Astrocyte of the spinal cord (primary cell): ENCODE measurements at regions not wholly inside any gene's neighbourhood (a gene's known extent, or its start where the extent isn't known, plus 50 kb on each side); places are given as distances from the start of the nearest gene placed in this dataset.

Experiments
- DNase-seq: peaks from one replicate; pipeline ENCODE4 v3.0.0; 2011; ENCODE audit warnings: low read depth, low spot score
- H3K4me3 ChIP-seq: 2 replicates; pipeline ENCODE4 v1.5.1; 2011; ENCODE audit warnings: low read depth, mild to moderate bottlenecking, low read length, moderate library complexity
- in situ Hi-C: cut with HindIII; loops from 2 replicates; pipeline ENCODE4 v1.10.0; 2017; ENCODE audit warnings: low sequenced_read_pairs
- TF ChIP-seq, protein P1 (sequence below): IDR thresholded peaks from 2 replicates; pipeline ENCODE4 v1.5.1; 2012; ENCODE audit warnings: low read depth, mild to moderate bottlenecking, low read length, inconsistent platforms

DNA sequence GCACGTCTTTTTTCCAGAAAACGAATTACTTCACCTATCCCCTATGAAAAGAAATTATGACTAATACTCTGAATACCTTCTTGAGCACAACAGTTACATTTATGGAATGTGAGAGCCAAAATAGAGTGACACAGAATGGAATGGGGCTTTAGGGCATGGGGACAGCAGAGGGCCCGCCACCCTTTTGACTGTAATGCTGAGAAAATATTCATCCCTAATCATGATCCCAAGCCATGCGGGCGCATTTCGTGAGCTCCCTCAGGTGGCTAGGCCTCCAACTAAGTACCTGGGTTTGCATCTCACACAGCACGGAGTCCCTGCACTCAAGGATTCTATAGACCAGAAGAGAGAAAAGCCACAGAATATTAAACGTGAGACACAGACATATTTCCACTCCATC lies 212.6 kb downstream of the SOD2 start:
- H3K4me3 ChIP-seq: no peak overlapping the region
- no peak for DNase-seq
- in situ Hi-C loops: no loop called here
- TF ChIP-seq, protein P1, sequence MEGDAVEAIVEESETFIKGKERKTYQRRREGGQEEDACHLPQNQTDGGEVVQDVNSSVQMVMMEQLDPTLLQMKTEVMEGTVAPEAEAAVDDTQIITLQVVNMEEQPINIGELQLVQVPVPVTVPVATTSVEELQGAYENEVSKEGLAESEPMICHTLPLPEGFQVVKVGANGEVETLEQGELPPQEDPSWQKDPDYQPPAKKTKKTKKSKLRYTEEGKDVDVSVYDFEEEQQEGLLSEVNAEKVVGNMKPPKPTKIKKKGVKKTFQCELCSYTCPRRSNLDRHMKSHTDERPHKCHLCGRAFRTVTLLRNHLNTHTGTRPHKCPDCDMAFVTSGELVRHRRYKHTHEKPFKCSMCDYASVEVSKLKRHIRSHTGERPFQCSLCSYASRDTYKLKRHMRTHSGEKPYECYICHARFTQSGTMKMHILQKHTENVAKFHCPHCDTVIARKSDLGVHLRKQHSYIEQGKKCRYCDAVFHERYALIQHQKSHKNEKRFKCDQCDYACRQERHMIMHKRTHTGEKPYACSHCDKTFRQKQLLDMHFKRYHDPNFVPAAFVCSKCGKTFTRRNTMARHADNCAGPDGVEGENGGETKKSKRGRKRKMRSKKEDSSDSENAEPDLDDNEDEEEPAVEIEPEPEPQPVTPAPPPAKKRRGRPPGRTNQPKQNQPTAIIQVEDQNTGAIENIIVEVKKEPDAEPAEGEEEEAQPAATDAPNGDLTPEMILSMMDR: no peak

DNA sequence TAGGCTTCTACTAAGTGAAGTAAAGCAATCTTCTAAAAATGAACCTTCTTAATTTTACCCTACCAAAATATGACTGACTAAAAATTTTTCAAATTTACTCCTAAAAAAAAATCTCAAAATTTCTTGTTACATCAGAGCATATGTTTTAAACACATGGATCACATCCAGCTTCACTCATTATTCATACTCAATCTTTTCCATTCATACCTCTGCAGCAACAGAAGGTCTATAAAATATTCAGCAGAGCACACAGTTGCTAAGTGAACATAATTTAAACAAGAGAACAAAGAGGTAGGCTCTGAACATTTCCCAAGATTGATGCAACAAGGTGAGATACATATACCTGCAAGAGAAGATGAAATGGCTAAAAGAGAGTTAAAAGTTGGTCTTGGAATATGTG lies 213.9 kb downstream of the SOD2 start:
- TF ChIP-seq, protein P1: no peak
- in situ Hi-C loops: no loop called here
- no peak for DNase-seq
- H3K4me3 ChIP-seq: no peak overlapping the region

DNA sequence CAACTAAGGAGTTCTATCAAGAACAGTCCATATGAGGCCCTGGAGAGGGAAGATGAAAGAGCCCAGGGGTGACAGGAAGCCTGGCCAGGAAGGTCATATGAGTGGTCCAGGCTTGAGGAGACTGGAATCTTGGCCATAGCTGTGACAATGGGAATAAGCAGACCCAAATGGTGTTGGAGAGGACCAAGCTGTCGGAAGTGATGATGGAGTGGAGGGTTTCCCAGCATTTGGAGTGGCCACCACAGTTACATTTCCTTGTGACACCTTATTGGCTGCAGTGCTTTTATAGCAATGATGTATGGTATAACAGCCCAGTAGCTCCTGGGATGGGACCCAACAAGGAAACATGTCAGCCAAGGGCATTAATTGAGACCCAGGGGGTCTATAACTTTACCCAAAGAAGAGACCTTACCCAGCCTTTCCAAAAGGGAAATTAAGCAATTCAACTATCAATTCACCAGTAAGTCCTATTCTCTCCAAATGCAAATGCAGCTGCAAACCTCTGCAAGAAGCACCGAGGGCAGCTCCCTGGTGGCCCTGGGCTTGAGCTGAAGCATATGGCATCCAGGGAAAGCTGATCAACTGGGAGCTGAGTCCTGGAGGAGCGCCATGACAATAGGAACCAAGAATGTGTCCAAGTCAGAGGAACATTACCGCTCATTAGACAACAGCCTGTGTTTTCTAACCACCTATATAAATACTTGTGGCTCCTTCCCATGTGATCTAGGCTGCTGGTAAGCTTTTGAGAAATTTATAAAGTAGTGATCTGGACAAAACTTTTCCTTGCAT lies 219.4 kb downstream of the SOD2 start:
- H3K4me3 ChIP-seq: no peak overlapping the region
- TF ChIP-seq, protein P1: no peak

DNA sequence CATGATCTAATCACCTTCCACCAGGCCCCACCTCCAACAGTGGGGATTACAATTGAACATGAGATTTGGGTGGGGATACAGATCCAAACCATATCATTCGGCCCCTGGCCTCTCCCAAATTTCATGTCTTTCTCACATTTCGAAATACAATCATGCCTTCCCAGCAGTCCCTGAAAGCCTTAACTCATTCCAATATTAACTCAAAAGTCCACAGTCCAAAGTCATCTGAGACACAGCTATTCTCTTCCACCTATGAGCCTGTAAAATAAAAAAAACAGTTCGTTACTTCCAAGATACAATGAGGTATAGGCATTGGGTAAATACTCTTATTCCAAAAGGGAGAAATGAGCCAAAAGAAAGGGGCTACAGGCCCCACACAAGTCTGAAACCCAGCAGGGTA lies 222.6 kb downstream of the SOD2 start:
- no peak overlapping the region for H3K4me3 ChIP-seq
- in situ Hi-C loops: no loop called here
- TF ChIP-seq, protein P1: no peak
- DNase-seq: no peak

More for the DNA sequence above, 219.4 kb downstream of the SOD2 start:
- in situ Hi-C loops: no loop called here
- no peak for DNase-seq

DNA sequence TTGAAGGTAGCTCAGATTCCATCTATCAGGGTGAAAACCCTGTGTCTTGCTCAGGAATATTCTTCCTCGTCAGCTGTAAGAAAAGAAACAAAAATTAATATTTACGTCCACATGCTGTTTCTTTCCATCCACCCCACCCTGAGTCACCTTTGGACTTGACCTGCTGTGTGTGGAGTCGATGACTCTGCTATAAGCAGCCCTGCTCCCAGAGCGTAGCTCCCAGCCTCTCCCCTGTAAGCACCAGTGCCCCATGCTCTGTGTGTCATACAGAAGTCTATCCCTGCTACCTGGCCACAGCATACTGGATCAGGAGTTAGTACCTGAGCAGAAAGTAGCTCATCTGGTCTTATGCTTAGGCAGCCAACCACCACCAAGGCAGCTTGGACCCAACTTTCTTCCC lies 223.6 kb downstream of the SOD2 start:
- in situ Hi-C loops: no loop called here
- H3K4me3 ChIP-seq: no peak overlapping the region
- TF ChIP-seq, protein P1: no peak
- no peak for DNase-seq

DNA sequence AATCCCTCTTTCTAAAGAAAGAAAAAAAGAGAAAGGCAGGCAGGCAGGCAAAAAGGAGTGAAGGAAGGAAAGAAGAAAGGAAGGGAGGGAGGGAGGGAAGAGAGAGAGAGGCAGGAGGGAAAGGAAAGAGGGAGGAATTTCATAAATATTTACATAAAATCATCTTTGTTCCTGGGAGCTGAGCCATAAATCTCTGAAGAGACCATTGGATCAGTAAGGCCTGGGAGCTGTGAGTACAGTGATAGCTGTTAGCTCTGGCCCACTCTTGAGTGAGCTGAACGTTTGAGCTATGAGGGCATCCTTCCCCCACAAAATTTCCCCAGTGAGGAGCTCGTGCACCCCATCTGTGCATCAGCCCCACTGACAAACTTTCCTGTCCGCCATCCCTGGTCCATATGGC lies 224.0 kb downstream of the SOD2 start:
- no peak overlapping the region for H3K4me3 ChIP-seq
- DNase-seq: no peak
- TF ChIP-seq, protein P1: no peak
- in situ Hi-C loops: no loop called here
